GM12878 (cell line): ENCODE measurements at regions not wholly inside any gene's neighbourhood (a gene's known extent, or its start where the extent isn't known, plus 50 kb on each side); places are given as distances from the start of the nearest gene placed in this dataset.

Experiments used
- ATAC-seq: fragments of 200-7000 bp; cut with Tn5 transposase; 3 replicates; pipeline ENCODE4 v1.9.1; 2020; ENCODE audit warnings: mild to moderate bottlenecking, moderate library complexity
- BruUV-seq: library from RNA; stranded (reverse); fragments of 400-500 nt; replicated peaks from 2 replicates; lab custom pipeline; 2021; lab: Mats Ljungman, UMichigan
- CTCF ChIA-PET: fragments of 300-600 bp; sonication (Branson Sonifier 250); formaldehyde crosslinking; extraction: SDS; loops from one replicate; lab custom pipeline; 2021; ENCODE audit warnings: inconsistent platforms; lab: Yijun Ruan, JAX
- POLR2A ChIA-PET: fragments of 350-600 bp; formaldehyde crosslinking; extraction: SDS; loops from one replicate; lab custom pipeline; 2021; ENCODE audit warnings: inconsistent platforms; lab: Charles Lee
- RAD21 ChIA-PET: fragments of 300-600 bp; sonication (Branson Sonifier 250); formaldehyde crosslinking; loops from one replicate; lab custom pipeline; 2023; ENCODE audit warnings: antibody characterized with exemption; ENCODE audit not compliant: unreplicated experiment; lab: Charles Lee
- SMC1A ChIA-PET: fragments of 300-600 bp; sonication (Branson Sonifier 250); formaldehyde crosslinking; loops from one replicate; lab custom pipeline; 2023; ENCODE audit not compliant: unreplicated experiment, uncharacterized antibody; lab: Charles Lee
- DNase-seq: peaks from one replicate; pipeline ENCODE4 v3.0.0-alpha.2; 2011; ENCODE audit warnings: low read depth, low spot score
- FAIRE-seq: peaks from 3 replicates; lab custom pipeline; 2011; peaks lifted over from hg19 to GRCh38; lab: Jason Lieb, UNC
- H2AFZ ChIP-seq: 2 replicates; pipeline ENCODE4 v1.6.0; 2011; ENCODE audit warnings: low read depth, low read length, control low read depth; ENCODE audit not compliant: control insufficient read depth
- H3K27ac ChIP-seq: 2 replicates; pipeline ENCODE4 v1.5.1; 2011; ENCODE audit warnings: control low read depth; ENCODE audit not compliant: control insufficient read depth, insufficient read depth
- H3K27me3 ChIP-seq, 2 experiments: replicated peaks in 1 of 2; 2 replicates each; pipeline versions ENCODE4 v1.6.0 to v1.6.1; 2011; ENCODE audit warnings: low read length in 1 of 2; ENCODE audit not compliant: control insufficient read depth in 2 of 2, insufficient read depth in 2 of 2
- H3K36me3 ChIP-seq, 2 experiments: 2 replicates each; pipeline ENCODE4 v1.5.1; 2011; ENCODE audit warnings: low read length in 1 of 2; ENCODE audit not compliant: control insufficient read depth in 2 of 2, insufficient read depth in 2 of 2
- H3K4me1 ChIP-seq: 2 replicates; pipeline ENCODE4 v1.6.1; 2011; ENCODE audit warnings: mild to moderate bottlenecking, low read length, moderate library complexity, mixed read lengths; ENCODE audit not compliant: control insufficient read depth, insufficient read depth
- H3K4me2 ChIP-seq: 2 replicates; pipeline ENCODE4 v1.6.0; 2011; ENCODE audit warnings: control low read depth; ENCODE audit not compliant: control insufficient read depth, insufficient read depth
- H3K4me3 ChIP-seq: fragments of 200-600 bp; sonication (generic); 2 replicates; pipeline ENCODE4 v1.5.1; 2016
- H3K79me2 ChIP-seq: 2 replicates; pipeline ENCODE4 v1.6.0; 2011; ENCODE audit warnings: low read length; ENCODE audit not compliant: control insufficient read depth, insufficient read depth
- H3K9ac ChIP-seq: 2 replicates; pipeline ENCODE4 v1.8.0; 2011; ENCODE audit warnings: low read length, control low read depth, mixed read lengths; ENCODE audit not compliant: control insufficient read depth, insufficient read depth
- H3K9me3 ChIP-seq: replicated peaks from 3 replicates; pipeline ENCODE4 v1.5.1; 2011; ENCODE audit warnings: mild to moderate bottlenecking, low read length; ENCODE audit not compliant: control insufficient read depth, insufficient read depth
- H4K20me1 ChIP-seq: 2 replicates; pipeline ENCODE4 v1.6.0; 2011; ENCODE audit not compliant: control insufficient read depth, insufficient read depth
- ATF7 ChIP-seq: fragments of 450-650 bp; IDR thresholded peaks from 2 replicates; pipeline ENCODE4 v1.6.1; 2016; ENCODE audit warnings: low read depth, mild to moderate bottlenecking
- GATAD2B ChIP-seq: fragments of 450-650 bp; conservative IDR thresholded peaks from 2 replicates; pipeline ENCODE4 v1.6.1; 2017; ENCODE audit warnings: low read depth, mild to moderate bottlenecking, moderate library complexity
- IRF3 ChIP-seq: fragments of 450-650 bp; IDR thresholded peaks from 2 replicates; pipeline ENCODE4 v1.6.1; 2014; ENCODE audit warnings: mild to moderate bottlenecking
- MYC ChIP-seq: IDR thresholded peaks from 2 replicates; pipeline ENCODE4 v1.6.1; 2011; ENCODE audit warnings: mild to moderate bottlenecking, low read length, moderate library complexity, inconsistent platforms; ENCODE audit not compliant: insufficient read depth, insufficient replicate concordance, insufficient read length, severe bottlenecking
- NRF1 ChIP-seq: conservative IDR thresholded peaks from 2 replicates; pipeline ENCODE4 v1.6.1; 2011; ENCODE audit warnings: mild to moderate bottlenecking, low read depth, low read length, improper control_type of control experiment
- PBX3 ChIP-seq: IDR thresholded peaks from 2 replicates; pipeline ENCODE4 v1.6.1; 2011; ENCODE audit warnings: mild to moderate bottlenecking, low read depth, low read length, moderate library complexity; ENCODE audit not compliant: insufficient replicate concordance
- PML ChIP-seq: IDR thresholded peaks from 2 replicates; pipeline ENCODE4 v1.6.1; 2012; ENCODE audit warnings: low read length, inconsistent platforms
- SIN3A ChIP-seq: IDR thresholded peaks from 2 replicates; pipeline ENCODE4 v1.6.1; 2012; ENCODE audit warnings: low read depth, low read length, improper control_type of control experiment
- SMAD5 ChIP-seq: IDR thresholded peaks from 2 replicates; pipeline ENCODE4 v1.6.1; 2016; ENCODE audit warnings: antibody characterized with exemption, low read depth
- SPI1 ChIP-seq: IDR thresholded peaks from 2 replicates; pipeline ENCODE4 v1.6.1; 2011; ENCODE audit warnings: low read depth, mild to moderate bottlenecking, low read length, moderate library complexity, borderline replicate concordance; ENCODE audit not compliant: insufficient read depth
- SUPT20H ChIP-seq: IDR thresholded peaks from 2 replicates; pipeline ENCODE4 v1.6.1; 2011; ENCODE audit warnings: low read depth, mild to moderate bottlenecking, low read length, moderate library complexity, borderline replicate concordance; ENCODE audit not compliant: control insufficient read depth
- TBL1XR1 ChIP-seq: IDR thresholded peaks from 2 replicates; pipeline ENCODE4 v1.6.1; 2012; ENCODE audit warnings: low read depth, low read length, improper control_type of control experiment
- ZNF207 ChIP-seq: fragments of 450-650 bp; IDR thresholded peaks from 2 replicates; pipeline ENCODE4 v1.6.1; 2014; ENCODE audit warnings: antibody characterized with exemption, mild to moderate bottlenecking, borderline replicate concordance
- ZNF217 ChIP-seq: fragments of 450-650 bp; IDR thresholded peaks from 2 replicates; pipeline ENCODE4 v1.6.1; 2017; ENCODE audit warnings: antibody characterized with exemption, mild to moderate bottlenecking
- ZNF687 ChIP-seq: fragments of 450-650 bp; IDR thresholded peaks from 2 replicates; pipeline ENCODE4 v1.6.1; 2017; ENCODE audit warnings: mild to moderate bottlenecking, moderate library complexity
- ZSCAN29 ChIP-seq: fragments of 450-650 bp; IDR thresholded peaks from 2 replicates; pipeline ENCODE4 v1.6.1; 2017; ENCODE audit warnings: mild to moderate bottlenecking, moderate library complexity
- WGBS: methylation state at CpG from one replicate; pipeline ENCODE4 v1.1.6; 2016; ENCODE audit warnings: low lambda C conversion rate; ENCODE audit not compliant: insufficient replicate concordance, insufficient coverage; ENCODE audit errors: missing lambda C conversion rate; 5-methylcytosine and 5-hydroxymethylcytosine counted together
- in situ Hi-C: fragments of 300-500 bp; cut with MboI; formaldehyde crosslinking; loops from 9 replicates; pipeline ENCODE4 v1.14.3; 2018; ENCODE audit warnings: mixed read lengths
- intact Hi-C: fragments of 100-400 bp; cut with micrococcal nuclease; formaldehyde crosslinking; loops from one replicate; pipeline ENCODE4 v1.14.2; 2022; ENCODE audit not compliant: unreplicated experiment

DNA sequence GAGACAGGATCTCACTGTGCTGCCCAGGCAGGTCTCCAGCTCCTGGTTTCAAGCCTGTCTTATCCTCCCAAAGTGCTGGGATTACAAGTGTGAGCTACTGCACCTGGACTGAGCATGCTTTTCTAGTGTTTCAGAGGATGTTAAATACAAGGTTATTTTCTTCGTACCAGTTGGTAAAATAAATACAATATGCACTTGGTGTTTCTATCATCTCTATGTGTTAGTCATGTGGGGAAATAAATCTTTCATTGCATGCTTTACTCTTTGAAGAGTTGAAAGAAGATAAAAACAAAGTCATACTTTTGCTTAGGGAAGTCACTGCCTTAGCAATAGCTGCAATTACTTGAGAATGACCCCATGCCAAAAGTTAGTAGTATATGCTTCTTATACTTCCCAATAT lies 162.3 kb downstream of the PCDH7 start:
- ATAC-seq (no peak), FAIRE-seq (no peak), DNase-seq (no peak)
- no peak for TF ChIP-seq SIN3A
- TF ChIP-seq ZNF687, result no peak
- TF ChIP-seq PBX3, result no peak
- no peak for TF ChIP-seq IRF3
- TF ChIP-seq ZNF207, result no peak
- TF ChIP-seq SPI1, result no peak
- no peak for TF ChIP-seq MYC
- TF ChIP-seq TBL1XR1, result no peak
- no peak for TF ChIP-seq PML
- TF ChIP-seq NRF1, result no peak
- no peak for TF ChIP-seq ZSCAN29
- no peak for TF ChIP-seq SMAD5
- TF ChIP-seq ATF7, result no peak
- TF ChIP-seq SUPT20H, result no peak
- TF ChIP-seq GATAD2B, result no peak
- no peak for TF ChIP-seq ZNF217
- no TSS peak for BruUV-seq
- no peak overlapping the region for H3K4me2 ChIP-seq
- no peak overlapping the region for H3K9ac ChIP-seq
- no peaks in the 10 kb centered on the region for H3K79me2 ChIP-seq
- in situ Hi-C loops, result no loop called here
- H3K4me3 ChIP-seq, result no peak overlapping the region
- H3K27me3 ChIP-seq, result no peaks in the 10 kb centered on the region
- H4K20me1 ChIP-seq, result no peaks in the 10 kb centered on the region
- intact Hi-C loops, result no loop called here
- no peak overlapping the region for H2AFZ ChIP-seq
- ChIA-PET POLR2A (no interaction called here), SMC1A (interaction anchor here (0.6 kb wide), 1 partner anchor 53 kb away, joined by 3 read pairs; no protein-coding TSS in a partner anchor), RAD21 (no interaction called here), CTCF (no interaction called here)
- H3K36me3 ChIP-seq, result no peaks in the 10 kb centered on the region
- no peak overlapping the region for H3K27ac ChIP-seq
- no peaks in the 10 kb centered on the region for H3K4me1 ChIP-seq
- WGBS, result 0% methylated on average over 1 of the region's 1 CpG
- no peaks in the 10 kb centered on the region for H3K9me3 ChIP-seq
